HCT116 (cell line): ENCODE measurements at regions not wholly inside any gene's neighbourhood (a gene's known extent, or its start where the extent isn't known, plus 50 kb on each side); places are given as distances from the start of the nearest gene placed in this dataset.

Experiments used
- ATF3 ChIP-seq: IDR thresholded peaks from 2 replicates; pipeline ENCODE4 v1.6.1; 2012
- CTCF ChIP-seq, 3 experiments: fragments of 200-600 bp in 1 of 3; sonication (generic) in 1 of 3; IDR thresholded peaks in 2 of 3; conservative IDR thresholded peaks in 1 of 3; 2 replicates each; pipeline ENCODE4 v1.5.1; 2012 to 2017; ENCODE audit warnings: low read depth in 2 of 3, low read length in 2 of 3, antibody characterized with exemption in 1 of 3, borderline replicate concordance in 1 of 3, control low read depth in 1 of 3, mild to moderate bottlenecking in 1 of 3, mixed read lengths in 1 of 3, mixed run types in 1 of 3, moderate library complexity in 1 of 3; ENCODE audit not compliant: insufficient read depth in 1 of 3
- EZH2phosphoT487 ChIP-seq: fragments of 200-600 bp; IDR thresholded peaks from 2 replicates; pipeline ENCODE4 v1.6.1; 2018; ENCODE audit warnings: antibody characterized with exemption, borderline replicate concordance
- JUND ChIP-seq: IDR thresholded peaks from 2 replicates; pipeline ENCODE4 v1.6.1; 2012
- POLR2A ChIP-seq: IDR thresholded peaks from 2 replicates; pipeline ENCODE4 v1.7.0; 2011; ENCODE audit warnings: borderline replicate concordance; ENCODE audit not compliant: insufficient read depth, insufficient read length; ENCODE audit errors: extremely low read depth
- POLR2AphosphoS5 ChIP-seq: IDR thresholded peaks from 2 replicates; pipeline ENCODE4 v1.6.1; 2011; ENCODE audit warnings: mild to moderate bottlenecking, low read depth, low read length, moderate library complexity
- RAD21 ChIP-seq: IDR thresholded peaks from 2 replicates; pipeline ENCODE4 v1.6.1; 2012; ENCODE audit warnings: low read depth, mild to moderate bottlenecking
- REST ChIP-seq: IDR thresholded peaks from 2 replicates; pipeline ENCODE4 v1.6.1; 2012; ENCODE audit warnings: low read depth
- SIN3A ChIP-seq: IDR thresholded peaks from 2 replicates; pipeline ENCODE4 v1.6.1; 2012; ENCODE audit warnings: low read depth
- SP1 ChIP-seq: IDR thresholded peaks from 2 replicates; pipeline ENCODE4 v1.6.1; 2012; ENCODE audit warnings: low read depth
- SRF ChIP-seq: IDR thresholded peaks from 2 replicates; pipeline ENCODE4 v1.6.1; 2012; ENCODE audit warnings: low read depth
- ZNF274 ChIP-seq: fragments of 200-500 bp; sonication (Bioruptor generic); IDR thresholded peaks from 2 replicates; pipeline ENCODE4 v1.6.1; 2014; ENCODE audit warnings: mild to moderate bottlenecking, low read depth, low read length, inconsistent platforms

DNA sequence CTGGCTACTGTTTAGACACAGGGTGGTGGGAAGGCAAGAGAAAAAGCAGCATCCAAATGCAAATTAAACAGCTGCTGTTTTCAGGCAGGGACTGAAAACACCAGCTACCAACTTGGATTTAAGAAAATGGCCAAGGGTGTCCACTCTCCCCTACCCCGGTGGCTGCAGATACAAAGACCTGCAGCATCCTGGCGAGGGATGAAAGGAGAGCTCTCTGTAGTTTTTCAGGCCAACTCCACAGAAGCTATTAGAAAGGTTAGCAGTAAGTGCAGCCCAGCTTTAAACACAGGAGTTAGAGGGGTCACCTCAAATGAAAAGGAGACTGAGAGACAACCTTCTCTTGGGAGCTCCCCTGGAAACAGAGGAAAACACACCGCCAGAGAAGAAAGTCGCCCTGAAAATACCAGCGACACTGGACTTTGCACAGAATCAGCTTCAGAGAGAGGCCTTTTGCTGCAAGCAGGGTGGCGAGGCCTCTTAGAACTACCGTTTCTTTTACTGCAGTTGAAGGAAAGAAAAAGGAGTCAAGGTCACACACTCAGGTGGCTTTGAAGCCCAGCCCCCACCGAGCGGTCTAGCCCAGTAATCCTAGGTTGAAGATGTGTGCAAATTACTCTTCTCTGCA lies 74.4 kb upstream of the TIAM1 start:
- TF ChIP-seq CTCF (IDR thresholded peaks at IDR 0.05 in 2 of 3, conservative IDR thresholded peaks at IDR 0.05 in 1 of 3; ENCODE audit: borderline replicate concordance in 1 of 3, insufficient read depth in 1 of 3, low read depth in 2 of 3, low read length in 2 of 3) (no peak), REST (no peak), POLR2AphosphoS5 (no peak), POLR2A (no peak), EZH2phosphoT487 (no peak), ZNF274 (no peak), SIN3A (no peak), SRF (no peak), SP1 (no peak), JUND (no peak), ATF3 (no peak), RAD21 (no peak)
